ENCODE measurements at regions not wholly inside any gene's neighbourhood (a gene's known extent, or its start where the extent isn't known, plus 50 kb on each side); places are given as distances from the start of the nearest gene placed in this dataset.

DNA sequence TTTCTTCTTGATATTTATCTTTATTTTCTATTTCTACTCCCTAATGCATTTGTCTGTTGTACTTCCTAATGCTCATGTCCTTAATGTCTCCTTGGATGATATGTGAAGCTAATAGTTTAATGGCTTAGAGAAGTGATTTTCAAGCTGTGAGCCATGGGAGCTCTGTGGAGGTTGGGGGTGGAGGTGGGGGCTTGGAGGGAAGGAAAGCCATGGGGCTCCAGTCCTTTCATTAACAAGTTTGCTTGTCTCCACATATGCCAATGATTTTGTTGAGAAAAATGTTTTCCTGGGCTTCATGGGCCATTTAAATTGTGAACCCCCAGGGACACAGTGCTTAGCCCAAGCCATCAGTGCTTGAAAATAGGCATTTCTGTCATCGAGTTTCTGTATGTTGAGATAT, 264.1 kb downstream of the SCG2 start:
- POLR2A ChIA-PET, result no interaction called here
- H3K36me3 ChIP-seq (ENCODE audit: control insufficient read depth, insufficient read depth, low read length), result no peaks in the 10 kb centered on the region
- DNase-seq, result no peak
- Mint-ChIP-seq H3K9me3 (ENCODE audit: unreplicated experiment) (no peaks in the 10 kb centered on the region), H3K4me3 (ENCODE audit: unreplicated experiment) (no peak overlapping the region), H3K4me1 (ENCODE audit: low read depth, unreplicated experiment) (no peaks in the 10 kb centered on the region), H3K27ac (ENCODE audit: unreplicated experiment) (no peak overlapping the region), H3K36me3 (ENCODE audit: insufficient read depth, unreplicated experiment) (no peaks in the 10 kb centered on the region), H3K27me3 (ENCODE audit: insufficient read depth, unreplicated experiment) (peaks cover 15% of the 10 kb centered on the region)
- no TSS peak for BruUV-seq (replicated peaks)
- H3K4me1 ChIP-seq, result no peaks in the 10 kb centered on the region
- TF ChIP-seq, protein P1, sequence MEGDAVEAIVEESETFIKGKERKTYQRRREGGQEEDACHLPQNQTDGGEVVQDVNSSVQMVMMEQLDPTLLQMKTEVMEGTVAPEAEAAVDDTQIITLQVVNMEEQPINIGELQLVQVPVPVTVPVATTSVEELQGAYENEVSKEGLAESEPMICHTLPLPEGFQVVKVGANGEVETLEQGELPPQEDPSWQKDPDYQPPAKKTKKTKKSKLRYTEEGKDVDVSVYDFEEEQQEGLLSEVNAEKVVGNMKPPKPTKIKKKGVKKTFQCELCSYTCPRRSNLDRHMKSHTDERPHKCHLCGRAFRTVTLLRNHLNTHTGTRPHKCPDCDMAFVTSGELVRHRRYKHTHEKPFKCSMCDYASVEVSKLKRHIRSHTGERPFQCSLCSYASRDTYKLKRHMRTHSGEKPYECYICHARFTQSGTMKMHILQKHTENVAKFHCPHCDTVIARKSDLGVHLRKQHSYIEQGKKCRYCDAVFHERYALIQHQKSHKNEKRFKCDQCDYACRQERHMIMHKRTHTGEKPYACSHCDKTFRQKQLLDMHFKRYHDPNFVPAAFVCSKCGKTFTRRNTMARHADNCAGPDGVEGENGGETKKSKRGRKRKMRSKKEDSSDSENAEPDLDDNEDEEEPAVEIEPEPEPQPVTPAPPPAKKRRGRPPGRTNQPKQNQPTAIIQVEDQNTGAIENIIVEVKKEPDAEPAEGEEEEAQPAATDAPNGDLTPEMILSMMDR (IDR thresholded peaks at IDR 0.05; ENCODE audit: insufficient read depth in 1 of 2, low read depth in 1 of 2, low read length in 1 of 2, severe bottlenecking in 1 of 2, unreplicated experiment in 1 of 2), result no peak
- CTCF ChIA-PET, result no interaction called here
- intact Hi-C loops (cut with micrococcal nuclease; ENCODE audit: unreplicated experiment), result no loop called here
- H3K27me3 ChIP-seq (replicated peaks; ENCODE audit: control insufficient read depth, insufficient read depth, low read length), result no peaks in the 10 kb centered on the region
- no peaks in the 10 kb centered on the region for H3K9me3 ChIP-seq
- no peak overlapping the region for H3K4me3 ChIP-seq (ENCODE audit: low read depth, low read length)

DNA sequence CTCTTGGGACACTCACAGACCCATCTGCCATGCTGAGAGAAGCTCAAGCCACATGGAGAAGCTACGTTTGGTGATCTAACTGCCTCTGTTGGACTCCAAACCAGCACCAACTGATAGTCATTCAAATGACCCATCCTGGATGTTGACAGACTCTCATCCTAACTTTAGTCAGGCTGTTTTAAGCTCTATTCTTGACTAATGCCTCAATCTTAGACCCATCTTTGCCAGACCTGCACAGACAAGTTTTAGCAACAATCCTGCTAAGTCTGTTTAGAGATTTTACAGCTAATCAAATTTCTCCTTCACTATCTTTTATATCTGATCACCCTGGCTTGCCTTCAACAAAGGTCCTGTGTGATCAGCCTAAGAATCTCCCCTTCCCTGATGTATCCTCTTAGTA, 245.1 kb downstream of the SCG2 start:
- Mint-ChIP-seq H3K36me3 (ENCODE audit: insufficient read depth, unreplicated experiment) (no peaks in the 10 kb centered on the region), H3K27ac (ENCODE audit: unreplicated experiment) (no peak overlapping the region), H3K4me3 (ENCODE audit: unreplicated experiment) (no peak overlapping the region), H3K27me3 (ENCODE audit: insufficient read depth, unreplicated experiment) (peaks cover 11% of the 10 kb centered on the region), H3K9me3 (ENCODE audit: unreplicated experiment) (no peaks in the 10 kb centered on the region), H3K4me1 (ENCODE audit: low read depth, unreplicated experiment) (no peaks in the 10 kb centered on the region)
- POLR2A ChIA-PET, result no interaction called here
- Histone ChIP-seq H3K9me3 (no peaks in the 10 kb centered on the region), H3K36me3 (ENCODE audit: control insufficient read depth, insufficient read depth, low read length) (no peaks in the 10 kb centered on the region), H3K4me3 (ENCODE audit: low read depth, low read length) (no peak overlapping the region), H3K4me1 (no peaks in the 10 kb centered on the region), H3K27me3 (replicated peaks; ENCODE audit: control insufficient read depth, insufficient read depth, low read length) (no peaks in the 10 kb centered on the region)
- DNase-seq, result no peak
- intact Hi-C loops (cut with micrococcal nuclease; ENCODE audit: unreplicated experiment), result no loop called here
- CTCF ChIA-PET, result no interaction called here
- no TSS peak for BruUV-seq (replicated peaks)
- TF ChIP-seq, protein P1 (IDR thresholded peaks at IDR 0.05; ENCODE audit: insufficient read depth in 1 of 2, low read depth in 1 of 2, low read length in 1 of 2, severe bottlenecking in 1 of 2, unreplicated experiment in 1 of 2), result no peak

DNA sequence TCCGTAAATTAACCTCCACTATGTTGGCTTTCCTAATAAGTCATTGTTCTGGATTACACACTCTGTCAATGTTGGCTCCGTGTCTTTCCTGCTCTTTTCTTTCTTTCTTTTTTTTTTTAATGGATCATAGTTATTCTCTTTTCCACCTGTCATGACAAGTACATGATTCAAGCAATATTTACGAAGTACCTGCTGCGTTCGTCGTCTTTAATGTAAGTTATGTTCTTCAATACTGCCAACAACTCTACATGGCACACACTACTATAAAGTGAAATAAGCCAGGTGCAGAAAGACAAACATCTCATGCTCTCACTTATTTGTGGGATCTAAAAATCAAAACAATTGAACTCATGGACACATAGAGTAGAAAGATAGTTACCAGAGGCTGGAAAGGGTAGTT, 239.1 kb downstream of the SCG2 start:
- Mint-ChIP-seq H3K36me3 (ENCODE audit: insufficient read depth, unreplicated experiment) (no peaks in the 10 kb centered on the region), H3K9me3 (ENCODE audit: unreplicated experiment) (no peaks in the 10 kb centered on the region), H3K4me1 (ENCODE audit: low read depth, unreplicated experiment) (no peaks in the 10 kb centered on the region), H3K4me3 (ENCODE audit: unreplicated experiment) (no peak overlapping the region), H3K27me3 (ENCODE audit: insufficient read depth, unreplicated experiment) (peaks cover 24% of the 10 kb centered on the region), H3K27ac (ENCODE audit: unreplicated experiment) (no peak overlapping the region)
- H3K27me3 ChIP-seq (replicated peaks; ENCODE audit: control insufficient read depth, insufficient read depth, low read length), result no peaks in the 10 kb centered on the region
- DNase-seq, result no peak
- no peaks in the 10 kb centered on the region for H3K9me3 ChIP-seq
- no peaks in the 10 kb centered on the region for H3K36me3 ChIP-seq (ENCODE audit: control insufficient read depth, insufficient read depth, low read length)
- POLR2A ChIA-PET, result no interaction called here
- TF ChIP-seq, protein P1 (IDR thresholded peaks at IDR 0.05; ENCODE audit: insufficient read depth in 1 of 2, low read depth in 1 of 2, low read length in 1 of 2, severe bottlenecking in 1 of 2, unreplicated experiment in 1 of 2), result no peak
- CTCF ChIA-PET, result no interaction called here
- no peak overlapping the region for H3K4me3 ChIP-seq (ENCODE audit: low read depth, low read length)
- BruUV-seq (replicated peaks), result no TSS peak
- no peaks in the 10 kb centered on the region for H3K4me1 ChIP-seq
- intact Hi-C loops (cut with micrococcal nuclease; ENCODE audit: unreplicated experiment), result no loop called here

Data from Caco-2 (cell line).